ENCODE measurements at regions not wholly inside any gene's neighbourhood (a gene's known extent, or its start where the extent isn't known, plus 50 kb on each side); places are given as distances from the start of the nearest gene placed in this dataset.

- H3K27ac ChIP-seq (ENCODE audit: low read depth, low read length): no peak overlapping the region
- H3K9me3 ChIP-seq (ENCODE audit: insufficient read depth, low read depth, low read length): peaks cover 5% of the 10 kb centered on the region
- no peak overlapping the region for H3K4me2 ChIP-seq (ENCODE audit: low read length)
- no peak overlapping the region for H2AFZ ChIP-seq (ENCODE audit: insufficient read depth, low read length, poor library complexity)
- no peak overlapping the region for H3K14ac ChIP-seq (ENCODE audit: low read length)
- no peak overlapping the region for H2BK12ac ChIP-seq (ENCODE audit: low read length)
- no peaks in the 10 kb centered on the region for H3K79me1 ChIP-seq (ENCODE audit: low read length)
- no peaks in the 10 kb centered on the region for H3K27me3 ChIP-seq (ENCODE audit: insufficient read depth, low read length)
- H2BK5ac ChIP-seq (ENCODE audit: low read depth, low read length, poor library complexity): no peak overlapping the region
- H4K12ac ChIP-seq (ENCODE audit: low read depth, low read length): no peak overlapping the region
- H3K4ac ChIP-seq (ENCODE audit: low read depth, low read length): no peak overlapping the region
- no peaks in the 10 kb centered on the region for H3K36me3 ChIP-seq (ENCODE audit: control insufficient read depth in 1 of 2, insufficient read depth in 2 of 2, low read length in 2 of 2)
- H3K4me1 ChIP-seq (ENCODE audit: control insufficient read depth in 1 of 2, insufficient read depth in 2 of 2, low read length in 2 of 2): no peaks in the 10 kb centered on the region
- H3K9ac ChIP-seq (ENCODE audit: low read length): no peak overlapping the region
- no peaks in the 10 kb centered on the region for H3K79me2 ChIP-seq (ENCODE audit: control insufficient read depth, insufficient read depth, low read length, poor library complexity)
- no peak overlapping the region for H4K91ac ChIP-seq (ENCODE audit: low read depth, low read length)
- no peak for DNase-seq
- no CpG with 5 or more reads among the region's 23 CpGs for WGBS (ENCODE audit: extremely low coverage, insufficient coverage, insufficient read length)
- no peak overlapping the region for H3K23ac ChIP-seq (ENCODE audit: low read length)
- no peak overlapping the region for H3K4me3 ChIP-seq (ENCODE audit: low read depth, low read length)
- no peak overlapping the region for H4K8ac ChIP-seq (ENCODE audit: low read depth, low read length)
- no peak overlapping the region for H3K18ac ChIP-seq (ENCODE audit: low read length)
- no peak overlapping the region for H2AK5ac ChIP-seq (ENCODE audit: low read length)
- H2BK120ac ChIP-seq (ENCODE audit: insufficient read depth, low read length, poor library complexity): no peak overlapping the region
Observed at GRCh38 chr9:135348076-135348787, 131.3 kb upstream of the PPP1R26 start.

GRCh38 chr9:135348788-135349150 lies 130.8 kb upstream of the PPP1R26 start:
- no peak overlapping the region for H2AFZ ChIP-seq (ENCODE audit: insufficient read depth, low read length, poor library complexity)
- no peak overlapping the region for H3K27ac ChIP-seq (ENCODE audit: low read depth, low read length)
- H2BK120ac ChIP-seq (ENCODE audit: insufficient read depth, low read length, poor library complexity): no peak overlapping the region
- H3K9ac ChIP-seq (ENCODE audit: low read length): no peak overlapping the region
- H3K79me1 ChIP-seq (ENCODE audit: low read length): no peaks in the 10 kb centered on the region
- peaks cover 3% of the 10 kb centered on the region for H3K9me3 ChIP-seq (ENCODE audit: insufficient read depth, low read depth, low read length)
- no peak overlapping the region for H2AK5ac ChIP-seq (ENCODE audit: low read length)
- DNase-seq: no peak
- H4K8ac ChIP-seq (ENCODE audit: low read depth, low read length): no peak overlapping the region
- no CpG with 5 or more reads among the region's 9 CpGs for WGBS (ENCODE audit: extremely low coverage, insufficient coverage, insufficient read length)
- H3K79me2 ChIP-seq (ENCODE audit: control insufficient read depth, insufficient read depth, low read length, poor library complexity): no peaks in the 10 kb centered on the region
- H2BK5ac ChIP-seq (ENCODE audit: low read depth, low read length, poor library complexity): no peak overlapping the region
- no peaks in the 10 kb centered on the region for H3K36me3 ChIP-seq (ENCODE audit: control insufficient read depth in 1 of 2, insufficient read depth in 2 of 2, low read length in 2 of 2)
- H3K4me1 ChIP-seq (ENCODE audit: control insufficient read depth in 1 of 2, insufficient read depth in 2 of 2, low read length in 2 of 2): no peaks in the 10 kb centered on the region
- H3K4me3 ChIP-seq (ENCODE audit: low read depth, low read length): no peak overlapping the region
- H4K91ac ChIP-seq (ENCODE audit: low read depth, low read length): no peak overlapping the region
- no peak overlapping the region for H4K12ac ChIP-seq (ENCODE audit: low read depth, low read length)
- no peak overlapping the region for H3K4me2 ChIP-seq (ENCODE audit: low read length)
- no peak overlapping the region for H2BK12ac ChIP-seq (ENCODE audit: low read length)
- no peak overlapping the region for H3K14ac ChIP-seq (ENCODE audit: low read length)
- H3K4ac ChIP-seq (ENCODE audit: low read depth, low read length): no peak overlapping the region
- no peak overlapping the region for H3K23ac ChIP-seq (ENCODE audit: low read length)
- H3K27me3 ChIP-seq (ENCODE audit: insufficient read depth, low read length): no peaks in the 10 kb centered on the region
- no peak overlapping the region for H3K18ac ChIP-seq (ENCODE audit: low read length)

GRCh38 chr9:135349212-135350002 lies 130.2 kb upstream of the PPP1R26 start:
- Histone ChIP-seq H2AFZ (ENCODE audit: insufficient read depth, low read length, poor library complexity) (no peak overlapping the region), H3K4me2 (ENCODE audit: low read length) (no peak overlapping the region), H2BK120ac (ENCODE audit: insufficient read depth, low read length, poor library complexity) (no peak overlapping the region), H3K79me2 (ENCODE audit: control insufficient read depth, insufficient read depth, low read length, poor library complexity) (no peaks in the 10 kb centered on the region), H3K14ac (ENCODE audit: low read length) (no peak overlapping the region), H3K4me1 (ENCODE audit: control insufficient read depth in 1 of 2, insufficient read depth in 2 of 2, low read length in 2 of 2) (no peaks in the 10 kb centered on the region), H2BK12ac (ENCODE audit: low read length) (no peak overlapping the region), H3K4ac (ENCODE audit: low read depth, low read length) (no peak overlapping the region), H3K18ac (ENCODE audit: low read length) (no peak overlapping the region), H4K91ac (ENCODE audit: low read depth, low read length) (no peak overlapping the region), H3K23ac (ENCODE audit: low read length) (no peak overlapping the region), H3K27ac (ENCODE audit: low read depth, low read length) (no peak overlapping the region), H3K27me3 (ENCODE audit: insufficient read depth, low read length) (no peaks in the 10 kb centered on the region), H4K8ac (ENCODE audit: low read depth, low read length) (no peak overlapping the region), H2BK5ac (ENCODE audit: low read depth, low read length, poor library complexity) (no peak overlapping the region), H3K9ac (ENCODE audit: low read length) (no peak overlapping the region), H3K4me3 (ENCODE audit: low read depth, low read length) (no peak overlapping the region), H3K79me1 (ENCODE audit: low read length) (no peaks in the 10 kb centered on the region), H4K12ac (ENCODE audit: low read depth, low read length) (no peak overlapping the region), H2AK5ac (ENCODE audit: low read length) (no peak overlapping the region), H3K36me3 (ENCODE audit: control insufficient read depth in 1 of 2, insufficient read depth in 2 of 2, low read length in 2 of 2) (no peaks in the 10 kb centered on the region), H3K9me3 (ENCODE audit: insufficient read depth, low read depth, low read length) (peaks cover 3% of the 10 kb centered on the region)
- no peak for DNase-seq
- no CpG with 5 or more reads among the region's 22 CpGs for WGBS (ENCODE audit: extremely low coverage, insufficient coverage, insufficient read length)

DNA sequence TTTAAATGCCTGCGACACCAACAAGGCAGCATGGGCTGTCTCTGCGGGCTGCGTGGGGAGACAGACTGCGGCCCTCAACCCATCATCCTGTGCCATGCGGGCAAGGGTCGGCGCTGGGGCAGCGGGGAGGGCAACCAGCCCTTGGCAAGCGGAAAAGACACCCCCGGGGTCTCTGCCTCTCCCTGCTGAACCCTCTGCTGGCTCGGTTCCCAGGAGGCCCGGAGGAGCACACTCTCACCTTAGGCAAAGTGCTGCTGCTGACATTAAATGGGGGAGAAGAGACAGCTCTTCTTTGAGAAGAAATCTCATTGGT lies 129.6 kb upstream of the PPP1R26 start:
- H3K18ac ChIP-seq (ENCODE audit: low read length): no peak overlapping the region
- H2BK5ac ChIP-seq (ENCODE audit: low read depth, low read length, poor library complexity): no peak overlapping the region
- H4K8ac ChIP-seq (ENCODE audit: low read depth, low read length): no peak overlapping the region
- H3K4me1 ChIP-seq (ENCODE audit: control insufficient read depth in 1 of 2, insufficient read depth in 2 of 2, low read length in 2 of 2): no peaks in the 10 kb centered on the region
- H3K23ac ChIP-seq (ENCODE audit: low read length): no peak overlapping the region
- no peak overlapping the region for H4K91ac ChIP-seq (ENCODE audit: low read depth, low read length)
- no peak overlapping the region for H3K27ac ChIP-seq (ENCODE audit: low read depth, low read length)
- H3K27me3 ChIP-seq (ENCODE audit: insufficient read depth, low read length): no peaks in the 10 kb centered on the region
- H3K4ac ChIP-seq (ENCODE audit: low read depth, low read length): no peak overlapping the region
- no peaks in the 10 kb centered on the region for H3K79me2 ChIP-seq (ENCODE audit: control insufficient read depth, insufficient read depth, low read length, poor library complexity)
- H3K9me3 ChIP-seq (ENCODE audit: insufficient read depth, low read depth, low read length): peaks cover 3% of the 10 kb centered on the region
- H3K4me2 ChIP-seq (ENCODE audit: low read length): no peak overlapping the region
- DNase-seq: no peak
- no peaks in the 10 kb centered on the region for H3K79me1 ChIP-seq (ENCODE audit: low read length)
- no peak overlapping the region for H3K9ac ChIP-seq (ENCODE audit: low read length)
- no peak overlapping the region for H2BK12ac ChIP-seq (ENCODE audit: low read length)
- H3K36me3 ChIP-seq (ENCODE audit: control insufficient read depth in 1 of 2, insufficient read depth in 2 of 2, low read length in 2 of 2): no peaks in the 10 kb centered on the region
- H2AK5ac ChIP-seq (ENCODE audit: low read length): no peak overlapping the region
- no peak overlapping the region for H4K12ac ChIP-seq (ENCODE audit: low read depth, low read length)
- WGBS (ENCODE audit: extremely low coverage, insufficient coverage, insufficient read length): no CpG with 5 or more reads among the region's 12 CpGs
- H2BK120ac ChIP-seq (ENCODE audit: insufficient read depth, low read length, poor library complexity): no peak overlapping the region
- H3K4me3 ChIP-seq (ENCODE audit: low read depth, low read length): no peak overlapping the region
- no peak overlapping the region for H2AFZ ChIP-seq (ENCODE audit: insufficient read depth, low read length, poor library complexity)
- H3K14ac ChIP-seq (ENCODE audit: low read length): no peak overlapping the region

Data from trophoblast cell (in vitro differentiated cells and primary cell).